K562 (cell line): ENCODE measurements at regions not wholly inside any gene's neighbourhood (a gene's known extent, or its start where the extent isn't known, plus 50 kb on each side); places are given as distances from the start of the nearest gene placed in this dataset.

Source experiments
- ATAC-seq: fragments of 200-7000 bp; cut with Tn5 transposase; 3 replicates; pipeline ENCODE4 v1.9.1; 2020; ENCODE audit warnings: moderate library complexity
- BruUV-seq: library from RNA; stranded (reverse); fragments of 400-500 nt; replicated peaks from 2 replicates; lab custom pipeline; 2021; lab: Mats Ljungman, UMichigan
- CTCF ChIA-PET: fragments of 300-600 bp; formaldehyde crosslinking; extraction: SDS; loops from one replicate; lab custom pipeline; 2021; ENCODE audit warnings: low intra/inter-chr PET ratio; lab: Yijun Ruan, JAX
- POLR2A ChIA-PET: fragments of 300-600, 350-650 bp; sonication (Branson Sonifier 250); formaldehyde crosslinking; extraction: SDS; loops from one replicate; lab custom pipeline; 2021; ENCODE audit warnings: antibody characterized with exemption, inconsistent platforms; lab: Yijun Ruan, JAX
- DNase-seq, 4 experiments: peaks; one replicate each; pipeline versions ENCODE4 v3.0.0 to v3.0.0-alpha.2; 2011 to 2018; ENCODE audit warnings: low spot score in 3 of 4, mixed read lengths in 3 of 4; ENCODE audit errors: extremely low read depth in 1 of 4
- FAIRE-seq: peaks from 2 replicates; lab custom pipeline; 2011; peaks lifted over from hg19 to GRCh38; lab: Jason Lieb, UNC
- H2AFZ ChIP-seq: 2 replicates; pipeline ENCODE4 v1.6.0; 2011; ENCODE audit warnings: low read depth, low read length, control low read depth, inconsistent platforms
- H3K27ac ChIP-seq: fragments of 200-600 bp; 3 replicates; pipeline ENCODE4 v1.8.0; 2011; ENCODE audit warnings: low read depth, mild to moderate bottlenecking, control low read depth, inconsistent platforms, low read length, moderate library complexity, mixed read lengths; ENCODE audit errors: extremely low read depth
- H3K27me3 ChIP-seq, 2 experiments: fragments of 300-600 bp in 1 of 2; 2 replicates in 1 of 2; 3 replicates in 1 of 2; pipeline versions ENCODE4 v1.6.0 to v1.8.0; 2011; ENCODE audit warnings: inconsistent platforms in 2 of 2, low read length in 2 of 2, mild to moderate bottlenecking in 1 of 2, mixed read lengths in 1 of 2, moderate library complexity in 1 of 2; ENCODE audit not compliant: control insufficient read depth in 2 of 2, insufficient read depth in 2 of 2
- H3K36me3 ChIP-seq: fragments of 300-600 bp; 3 replicates; pipeline ENCODE4 v1.8.0; 2011; ENCODE audit warnings: mild to moderate bottlenecking, low read length, inconsistent platforms; ENCODE audit not compliant: control insufficient read depth, insufficient read depth
- H3K4me1 ChIP-seq, 2 experiments: fragments of 200-600 bp in 1 of 2; replicated peaks in 1 of 2; 2 replicates in 1 of 2; 3 replicates in 1 of 2; pipeline versions ENCODE4 v1.5.1 to v1.8.0; 2011; ENCODE audit warnings: inconsistent platforms in 2 of 2, low read length in 2 of 2, mild to moderate bottlenecking in 1 of 2, mixed read lengths in 1 of 2, moderate library complexity in 1 of 2; ENCODE audit not compliant: control insufficient read depth in 2 of 2, insufficient read depth in 2 of 2
- H3K4me2 ChIP-seq: 2 replicates; pipeline ENCODE4 v1.6.1; 2011; ENCODE audit warnings: low read length, control low read depth, inconsistent platforms, mixed read lengths; ENCODE audit not compliant: insufficient read depth
- H3K4me3 ChIP-seq: fragments of 200-600 bp; sonication (generic), shearing (Covaris generic); 2 replicates; pipeline ENCODE4 v1.5.1; 2016; ENCODE audit warnings: control low read depth, inconsistent platforms
- H3K79me2 ChIP-seq: fragments of 200-600 bp; 3 replicates; pipeline ENCODE4 v1.8.0; 2011; ENCODE audit warnings: low read length, inconsistent platforms; ENCODE audit not compliant: control insufficient read depth, insufficient read depth
- H3K9ac ChIP-seq, 2 experiments: 2 replicates each; pipeline versions ENCODE4 v1.6.0 to v1.6.1; 2011; ENCODE audit warnings: low read depth in 2 of 2, low read length in 2 of 2, control low read depth in 1 of 2, inconsistent platforms in 1 of 2, mild to moderate bottlenecking in 1 of 2, mixed read lengths in 1 of 2; ENCODE audit not compliant: insufficient read depth in 1 of 2
- H3K9me1 ChIP-seq: one replicate; pipeline ENCODE4 v1.6.0; 2011; ENCODE audit warnings: inconsistent platforms, mild to moderate bottlenecking, low read length, moderate library complexity; ENCODE audit not compliant: control insufficient read depth, insufficient read depth
- H3K9me3 ChIP-seq: replicated peaks from 2 replicates; pipeline ENCODE4 v1.5.1; 2011; ENCODE audit warnings: low read depth, low read length, inconsistent platforms; ENCODE audit not compliant: control insufficient read depth, insufficient read depth
- H4K20me1 ChIP-seq: replicated peaks from 2 replicates; pipeline ENCODE4 v1.6.1; 2011; ENCODE audit warnings: low read length, inconsistent platforms, mixed read lengths; ENCODE audit not compliant: control insufficient read depth, insufficient read depth
- ARID1B ChIP-seq: fragments of 450-650 bp; IDR thresholded peaks from 2 replicates; pipeline ENCODE4 v1.6.1; 2016; ENCODE audit warnings: antibody characterized with exemption, mild to moderate bottlenecking, inconsistent platforms
- ILF3 ChIP-seq: fragments of 450-650 bp; IDR thresholded peaks from 2 replicates; pipeline ENCODE4 v1.6.1; 2018; ENCODE audit warnings: antibody characterized with exemption, mild to moderate bottlenecking, moderate library complexity, borderline replicate concordance
- ZEB2 ChIP-seq: fragments of 450-650 bp; IDR thresholded peaks from 2 replicates; pipeline ENCODE4 v1.6.1; 2016
- ZNF253 ChIP-seq: fragments of 250-450 bp; sonication (Bioruptor Pico); conservative IDR thresholded peaks from 2 replicates; pipeline ENCODE4 v1.6.1; 2021; ENCODE audit warnings: mild to moderate bottlenecking
- ZNF586 ChIP-seq: fragments of 450-650 bp; formaldehyde crosslinking; conservative IDR thresholded peaks from 2 replicates; pipeline ENCODE4 v1.4.0; 2020; ENCODE audit warnings: mild to moderate bottlenecking, moderate library complexity
- ZNF780A ChIP-seq: fragments of 250-450 bp; sonication (Bioruptor Pico); IDR thresholded peaks from 2 replicates; pipeline ENCODE4 v1.5.0; 2021; ENCODE audit warnings: mild to moderate bottlenecking
- WGBS: fragments of 100-300 bp; shearing (Covaris generic); methylation state at CpG from one replicate; pipeline ENCODE4 v1.1.6; 2016; ENCODE audit warnings: low coverage, mixed read lengths; ENCODE audit not compliant: insufficient coverage; ENCODE audit errors: missing lambda C conversion rate; 5-methylcytosine and 5-hydroxymethylcytosine counted together
- in situ Hi-C: fragments of 300-500 bp; cut with MboI; formaldehyde crosslinking; loops from 4 replicates; pipeline ENCODE4 v1.15.0; 2018; ENCODE audit warnings: inconsistent platforms, mixed read lengths
- intact Hi-C: fragments of 100-400 bp; cut with micrococcal nuclease; formaldehyde crosslinking; loops from 2 replicates; pipeline ENCODE4 v1.14.2; 2022
- TF ChIP-seq, protein P1 (sequence below): fragments of 450-650 bp; IDR thresholded peaks from 2 replicates; pipeline ENCODE4 v1.6.1; 2016; ENCODE audit warnings: borderline replicate concordance
- TF ChIP-seq, protein P2 (sequence below), 2 experiments: fragments of 450-650 bp; IDR thresholded peaks; 2 replicates each; pipeline ENCODE4 v1.6.1; 2016

- Histone ChIP-seq H3K9me1 (no peaks in the 10 kb centered on the region), H3K9ac (no peak overlapping the region), H3K27ac (no peak overlapping the region), H3K79me2 (no peaks in the 10 kb centered on the region), H3K4me3 (no peak overlapping the region), H3K27me3 (peaks cover 16 to 21% of the 10 kb centered on the region in 2 experiments), H3K4me1 (peaks cover 3 to 6% of the 10 kb centered on the region in 2 experiments; a peak in 3 of 5 replicates), H2AFZ (peak overlapping the region; percentile 56), H3K9me3 (no peaks in the 10 kb centered on the region), H3K4me2 (no peak overlapping the region), H4K20me1 (no peaks in the 10 kb centered on the region), H3K36me3 (no peaks in the 10 kb centered on the region)
- WGBS = 8% methylated on average over 8 of the region's 8 CpGs
- intact Hi-C loops (loop anchor here (5.0 to 10.0 kb wide), 2 partner anchors 79 to 311 kb away; partner anchors contain the start of gene STT3B), in situ Hi-C loops (no loop called here)
- no TSS peak for BruUV-seq
- ChIA-PET CTCF (no interaction called here), POLR2A (interaction anchor here (0.6 to 1.5 kb wide), 6 partner anchors 9 to 258 kb away, joined by 3 to 6 read pairs (median 3); no protein-coding TSS in a partner anchor)
- ATAC-seq (peak; percentile 41), DNase-seq (no peak), FAIRE-seq (no peak)
- no peak for TF ChIP-seq ZNF780A (CRISPR knock-in tag)
- no peak for TF ChIP-seq ZNF253
- TF ChIP-seq ZNF586 (CRISPR knock-in tag) = no peak
- TF ChIP-seq ZEB2 = no peak
- TF ChIP-seq, protein P1, sequence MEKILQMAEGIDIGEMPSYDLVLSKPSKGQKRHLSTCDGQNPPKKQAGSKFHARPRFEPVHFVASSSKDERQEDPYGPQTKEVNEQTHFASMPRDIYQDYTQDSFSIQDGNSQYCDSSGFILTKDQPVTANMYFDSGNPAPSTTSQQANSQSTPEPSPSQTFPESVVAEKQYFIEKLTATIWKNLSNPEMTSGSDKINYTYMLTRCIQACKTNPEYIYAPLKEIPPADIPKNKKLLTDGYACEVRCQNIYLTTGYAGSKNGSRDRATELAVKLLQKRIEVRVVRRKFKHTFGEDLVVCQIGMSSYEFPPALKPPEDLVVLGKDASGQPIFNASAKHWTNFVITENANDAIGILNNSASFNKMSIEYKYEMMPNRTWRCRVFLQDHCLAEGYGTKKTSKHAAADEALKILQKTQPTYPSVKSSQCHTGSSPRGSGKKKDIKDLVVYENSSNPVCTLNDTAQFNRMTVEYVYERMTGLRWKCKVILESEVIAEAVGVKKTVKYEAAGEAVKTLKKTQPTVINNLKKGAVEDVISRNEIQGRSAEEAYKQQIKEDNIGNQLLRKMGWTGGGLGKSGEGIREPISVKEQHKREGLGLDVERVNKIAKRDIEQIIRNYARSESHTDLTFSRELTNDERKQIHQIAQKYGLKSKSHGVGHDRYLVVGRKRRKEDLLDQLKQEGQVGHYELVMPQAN = no peak
- TF ChIP-seq, protein P2, sequence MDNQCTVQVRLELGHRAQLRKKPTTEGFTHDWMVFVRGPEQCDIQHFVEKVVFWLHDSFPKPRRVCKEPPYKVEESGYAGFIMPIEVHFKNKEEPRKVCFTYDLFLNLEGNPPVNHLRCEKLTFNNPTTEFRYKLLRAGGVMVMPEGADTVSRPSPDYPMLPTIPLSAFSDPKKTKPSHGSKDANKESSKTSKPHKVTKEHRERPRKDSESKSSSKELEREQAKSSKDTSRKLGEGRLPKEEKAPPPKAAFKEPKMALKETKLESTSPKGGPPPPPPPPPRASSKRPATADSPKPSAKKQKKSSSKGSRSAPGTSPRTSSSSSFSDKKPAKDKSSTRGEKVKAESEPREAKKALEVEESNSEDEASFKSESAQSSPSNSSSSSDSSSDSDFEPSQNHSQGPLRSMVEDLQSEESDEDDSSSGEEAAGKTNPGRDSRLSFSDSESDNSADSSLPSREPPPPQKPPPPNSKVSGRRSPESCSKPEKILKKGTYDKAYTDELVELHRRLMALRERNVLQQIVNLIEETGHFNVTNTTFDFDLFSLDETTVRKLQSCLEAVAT (IDR thresholded peaks at IDR 0.05) = no peak
- TF ChIP-seq ILF3 = no peak
- TF ChIP-seq ARID1B = no peak
Measured at GRCh38 chr3:31453430-31453829, 79.3 kb upstream of the STT3B start.
